ENCODE measurements at regions not wholly inside any gene's neighbourhood (a gene's known extent, or its start where the extent isn't known, plus 50 kb on each side); places are given as distances from the start of the nearest gene placed in this dataset.

DNA sequence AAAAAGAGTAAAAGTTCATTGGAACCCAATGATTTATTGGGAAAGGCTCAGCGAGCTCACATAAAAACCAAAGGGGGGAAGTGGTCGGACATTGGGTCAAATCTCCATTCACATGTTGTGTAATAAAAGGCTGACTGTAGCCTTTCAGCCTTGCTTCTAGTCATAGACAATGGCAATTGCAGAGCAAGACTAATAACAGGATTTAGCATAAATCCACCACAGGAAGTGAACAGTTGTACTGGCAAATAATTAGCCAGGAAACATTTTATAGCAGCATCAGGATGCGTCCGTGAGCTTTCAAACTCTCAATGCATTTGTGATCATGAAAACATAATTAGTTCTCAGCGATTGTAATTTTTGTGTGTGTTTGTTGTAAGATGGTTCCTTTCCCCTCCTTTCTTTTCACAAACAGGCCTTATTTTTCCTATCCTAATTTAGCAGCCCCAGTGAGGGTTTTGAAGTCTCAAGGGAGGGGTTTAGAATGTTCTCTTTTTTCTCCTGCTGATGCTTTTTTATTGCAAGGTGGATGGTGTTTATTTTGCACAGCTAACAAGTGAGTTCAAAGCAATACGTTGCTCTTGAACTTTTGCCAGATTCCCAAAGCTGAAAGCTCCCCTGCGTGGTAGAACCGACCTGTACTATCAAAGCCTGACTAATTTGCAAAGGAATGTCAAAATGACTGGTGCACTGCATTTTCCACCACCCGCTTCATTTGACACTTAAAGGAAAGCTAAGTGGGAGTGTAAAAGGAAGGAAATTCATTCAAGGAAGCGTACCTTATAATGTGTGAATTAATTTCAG is 105.6 kb downstream of the SPRY2 start:
- DNase-seq, result no peak

DNA sequence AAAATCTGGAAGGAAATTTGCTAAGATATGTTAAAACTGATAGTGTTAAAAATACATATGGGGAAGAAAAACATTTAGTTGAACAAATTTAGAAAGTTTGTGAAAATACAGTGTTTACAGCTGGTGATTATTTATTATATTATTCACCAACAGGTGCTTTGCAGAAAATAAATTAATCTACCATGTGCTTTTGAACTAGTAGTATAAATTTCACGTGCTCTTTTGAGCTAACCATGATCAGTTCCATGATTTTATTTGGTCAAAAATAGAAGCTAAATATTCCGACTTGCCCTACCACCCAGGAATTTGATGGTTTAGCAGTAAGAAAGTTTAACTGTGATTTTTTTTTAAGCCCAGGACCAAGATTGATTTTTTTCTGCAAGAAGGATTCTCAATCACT is 113.3 kb downstream of the SPRY2 start:
- DNase-seq, result no peak

DNA sequence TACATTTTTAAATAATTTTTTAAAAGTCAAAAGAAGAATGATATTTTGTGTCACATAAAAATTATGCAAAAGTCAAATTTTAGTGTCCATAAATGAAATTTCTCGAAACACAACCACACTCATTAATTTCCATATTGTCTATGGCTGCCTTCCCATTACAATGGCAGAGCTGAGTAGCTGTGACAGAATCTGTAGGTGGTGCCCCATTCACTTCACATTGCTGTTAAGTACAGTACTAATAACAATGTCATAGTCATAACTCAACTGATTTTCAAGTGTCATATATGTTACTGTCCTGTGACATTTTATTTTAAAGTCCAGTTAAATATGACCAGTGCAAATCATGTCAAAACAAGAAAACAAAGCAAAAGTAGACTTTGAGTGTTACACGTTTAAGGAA is 114.3 kb downstream of the SPRY2 start:
- DNase-seq, result no peak

DNA sequence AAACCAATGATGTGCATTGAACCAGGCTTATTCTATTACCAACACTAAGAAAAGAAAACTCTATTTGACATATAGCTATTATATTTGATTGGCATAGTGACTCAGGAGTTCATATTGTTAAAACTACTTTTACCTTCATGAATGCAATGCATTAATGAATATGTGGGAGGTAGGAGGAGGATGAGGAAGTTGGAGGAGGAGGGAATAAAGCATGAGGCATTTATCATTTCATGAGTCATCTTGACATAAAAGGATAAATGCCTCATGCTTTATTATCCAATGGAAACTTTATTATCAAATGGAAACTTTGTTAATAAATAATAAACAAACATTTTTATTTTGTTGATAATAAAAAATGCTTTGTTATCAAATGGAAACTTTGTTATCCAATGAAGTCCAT is 116.5 kb downstream of the SPRY2 start:
- DNase-seq, result no peak

DNA sequence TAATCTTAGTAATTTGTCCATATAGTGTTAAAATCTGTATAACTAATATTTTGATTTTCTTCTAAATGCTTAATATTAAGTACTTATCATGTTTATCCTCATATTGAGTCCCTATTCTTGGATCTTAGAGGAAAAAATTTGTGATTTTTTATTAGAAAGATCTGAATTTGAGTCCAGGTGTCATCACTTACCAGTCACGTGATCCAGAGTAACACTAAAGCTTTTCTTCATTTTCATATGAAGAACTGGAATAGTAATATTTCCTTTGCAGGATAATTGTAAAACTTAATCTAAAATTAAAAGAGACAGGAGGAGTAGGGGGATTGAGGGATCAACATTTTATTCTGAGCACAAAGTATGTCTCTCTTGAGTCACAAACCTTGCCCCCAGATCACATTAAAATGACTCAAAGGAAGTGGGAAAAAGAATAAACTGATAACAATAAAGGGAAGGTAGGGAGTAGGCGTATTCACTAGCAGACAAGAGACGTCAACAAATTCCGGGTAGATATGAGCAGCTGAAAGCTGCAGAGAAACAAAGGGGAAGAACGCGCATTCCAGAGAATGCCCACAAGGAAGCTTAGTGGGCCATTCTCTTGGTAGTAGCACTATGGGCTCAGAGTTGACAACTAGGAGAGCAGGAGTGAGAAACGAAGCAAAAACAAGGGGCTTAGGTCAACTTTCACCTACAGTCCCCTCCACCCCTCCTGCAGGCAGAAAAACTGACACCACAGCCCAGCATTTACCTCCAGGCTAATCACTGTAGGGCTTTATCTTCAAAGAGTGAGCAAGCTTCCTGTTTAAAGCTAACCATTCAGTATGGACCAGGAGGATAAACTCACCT is 123.1 kb downstream of the SPRY2 start:
- DNase-seq, result no peak

DNA sequence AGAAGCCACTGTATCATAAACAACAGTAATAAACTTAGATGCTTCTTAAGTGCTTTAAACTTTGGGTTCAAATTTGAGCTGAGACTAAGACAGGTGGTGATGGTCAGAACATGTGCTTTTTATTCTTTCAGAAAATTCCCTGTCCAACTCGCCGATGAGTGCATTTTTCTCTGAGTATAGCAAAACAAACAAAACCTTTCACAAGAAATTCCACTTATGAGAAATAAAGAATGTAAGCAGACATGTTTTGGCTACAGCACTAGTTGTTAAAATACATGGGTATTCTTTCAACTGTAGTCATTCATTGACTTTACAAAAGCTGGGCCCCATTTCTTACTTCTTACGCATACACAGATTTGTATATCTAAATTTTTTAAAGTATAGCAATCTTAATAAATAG is 125.6 kb downstream of the SPRY2 start:
- no peak for DNase-seq

DNA sequence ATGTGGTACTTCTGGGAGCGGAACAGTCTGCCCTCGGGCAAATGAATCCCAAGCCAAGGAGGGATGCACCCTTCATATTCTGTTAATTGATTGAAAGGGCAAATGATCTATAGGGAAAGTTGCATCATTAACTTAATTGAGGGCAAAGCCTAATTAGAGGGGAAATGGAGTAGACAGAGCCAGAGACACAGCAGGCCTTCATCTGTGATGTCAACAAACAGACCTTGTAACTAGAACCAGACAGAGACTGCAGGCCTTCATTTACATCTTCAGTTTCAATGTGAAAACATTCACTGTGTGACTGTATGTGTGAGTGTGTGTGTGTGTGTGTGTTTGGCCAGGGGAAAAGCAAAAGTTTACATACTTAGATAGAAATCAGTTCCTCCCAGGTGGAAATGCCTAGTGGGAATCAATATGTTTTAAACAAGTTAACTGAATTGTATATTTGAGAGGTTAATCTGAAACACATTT is 126.4 kb downstream of the SPRY2 start:
- no peak for DNase-seq

DNA sequence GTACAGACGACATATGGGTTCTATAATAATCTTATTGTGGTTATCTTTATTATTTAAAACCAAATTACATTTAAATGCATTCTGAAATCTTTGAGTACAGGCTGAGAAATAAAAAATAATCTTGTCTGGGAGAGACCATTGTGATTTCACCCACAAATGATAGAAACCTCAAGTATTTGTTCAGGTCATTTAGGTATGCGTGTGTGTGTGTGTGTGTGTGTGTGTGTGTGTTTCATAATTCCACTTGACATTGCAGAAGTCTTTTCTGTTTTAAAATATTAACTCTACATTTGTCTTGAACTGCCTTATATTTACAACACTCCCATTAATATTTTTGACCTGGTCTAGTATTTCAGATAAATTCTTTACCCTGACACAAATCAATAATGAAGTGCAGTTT is 126.9 kb downstream of the SPRY2 start:
- DNase-seq, result no peak

DNA sequence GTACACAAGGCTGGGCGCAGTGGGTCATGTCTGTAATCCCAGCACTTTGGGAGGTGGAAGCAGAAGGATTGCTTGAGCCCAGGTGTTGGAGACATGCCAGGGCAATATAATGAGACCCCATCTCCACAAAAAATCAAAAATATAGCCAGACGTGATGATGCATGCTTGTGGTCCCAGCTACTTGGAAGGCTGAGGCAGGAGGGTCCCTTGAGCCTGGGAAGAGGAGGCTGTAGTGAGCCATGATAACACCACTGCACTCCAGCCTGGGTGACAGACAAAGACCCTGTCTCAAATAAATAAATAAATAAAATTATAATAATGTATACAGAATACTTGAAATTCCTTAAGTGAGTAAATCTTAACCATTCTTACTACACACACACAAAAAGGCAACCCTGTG is 127.7 kb downstream of the SPRY2 start:
- DNase-seq, result no peak

DNA sequence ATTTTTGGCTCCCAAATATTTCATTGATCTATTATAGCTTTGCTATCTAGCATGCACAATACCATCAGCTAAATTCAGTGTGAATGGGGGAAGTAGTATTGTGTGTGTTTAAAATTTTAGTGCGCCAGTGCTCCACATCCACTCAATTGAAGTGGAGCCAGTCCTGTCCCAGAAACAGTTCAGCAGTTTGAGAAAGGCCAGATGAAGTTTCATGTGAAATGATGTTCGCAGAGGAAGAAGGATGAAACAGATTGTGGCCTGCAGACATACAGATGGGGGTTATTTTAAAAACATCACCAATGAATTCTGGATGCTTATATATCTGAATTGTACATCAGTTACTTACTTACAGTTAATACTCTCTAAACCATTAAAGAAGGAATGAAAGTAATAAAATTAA is 129.4 kb downstream of the SPRY2 start:
- DNase-seq, result no peak

DNA sequence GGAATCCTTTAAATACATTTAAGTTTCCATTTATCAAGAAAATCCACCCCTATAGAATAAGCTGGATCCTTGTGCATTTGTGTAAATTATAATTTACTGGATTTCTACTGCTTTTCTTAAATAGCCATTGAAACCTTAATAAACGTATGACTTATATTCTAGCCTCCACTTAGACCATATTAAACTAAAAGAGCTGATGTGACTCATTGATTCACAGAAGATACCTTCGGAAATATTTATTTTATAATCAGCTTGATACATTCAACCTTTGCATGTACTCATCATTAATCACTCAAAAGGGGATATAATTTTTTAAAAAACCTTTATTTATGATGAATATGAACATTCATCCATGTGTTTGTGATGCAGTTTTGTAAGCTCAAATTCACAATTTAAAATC is 136.3 kb downstream of the SPRY2 start:
- no peak for DNase-seq

DNA sequence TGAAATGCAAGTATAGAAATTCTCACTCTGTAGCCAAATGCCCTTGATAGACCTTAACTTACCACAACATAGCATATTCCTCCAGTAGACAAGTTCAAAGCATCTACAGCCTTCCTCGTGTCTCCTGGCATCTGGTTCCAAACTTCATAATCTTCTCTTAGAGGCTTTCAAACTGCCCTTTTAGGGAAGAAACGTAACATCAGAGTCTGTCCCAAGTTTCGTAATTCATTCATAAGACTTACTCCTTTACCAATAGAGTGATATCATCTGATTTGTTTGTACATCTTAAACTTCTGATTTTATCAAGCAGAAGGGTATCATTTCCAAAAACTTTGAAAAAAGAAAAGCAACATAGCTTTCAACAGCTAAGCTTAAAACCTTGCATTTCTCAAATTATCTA is 137.4 kb downstream of the SPRY2 start:
- DNase-seq, result no peak

DNA sequence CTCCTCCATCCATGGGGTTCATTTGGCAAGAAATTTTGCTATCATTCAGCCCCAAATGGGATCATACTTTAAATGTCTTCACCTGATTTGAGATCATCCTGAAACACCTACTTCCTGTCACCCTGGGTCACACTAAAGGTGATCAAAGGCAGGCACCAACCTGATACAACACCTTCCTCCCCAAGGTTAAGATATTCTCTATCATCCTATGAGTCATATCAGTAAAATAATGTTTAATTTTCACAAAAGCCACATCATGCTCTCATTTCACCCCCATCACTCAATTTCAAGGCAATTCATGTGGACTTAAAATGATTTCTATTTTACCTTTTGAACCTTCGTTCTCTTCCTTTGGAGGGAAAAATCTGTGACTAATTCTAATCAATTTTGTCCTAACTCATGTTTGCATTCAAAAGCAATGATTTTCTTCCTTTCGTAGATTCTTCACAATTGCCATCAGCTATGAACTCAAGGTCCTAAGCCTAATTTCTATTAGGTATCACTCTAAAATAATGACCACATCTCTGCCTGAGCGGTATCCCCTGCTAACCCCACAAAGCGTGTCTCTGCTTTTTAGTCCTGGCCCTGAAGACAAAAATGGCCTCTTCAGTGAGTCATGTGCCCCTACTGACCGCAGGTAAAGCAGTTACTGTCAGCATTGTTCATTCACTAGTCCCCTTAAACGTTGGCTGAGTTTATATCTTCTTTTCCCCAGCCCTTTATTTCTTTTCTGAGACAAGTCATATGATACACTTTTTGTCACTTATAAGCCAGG is 139.0 kb downstream of the SPRY2 start:
- DNase-seq, result no peak

DNA sequence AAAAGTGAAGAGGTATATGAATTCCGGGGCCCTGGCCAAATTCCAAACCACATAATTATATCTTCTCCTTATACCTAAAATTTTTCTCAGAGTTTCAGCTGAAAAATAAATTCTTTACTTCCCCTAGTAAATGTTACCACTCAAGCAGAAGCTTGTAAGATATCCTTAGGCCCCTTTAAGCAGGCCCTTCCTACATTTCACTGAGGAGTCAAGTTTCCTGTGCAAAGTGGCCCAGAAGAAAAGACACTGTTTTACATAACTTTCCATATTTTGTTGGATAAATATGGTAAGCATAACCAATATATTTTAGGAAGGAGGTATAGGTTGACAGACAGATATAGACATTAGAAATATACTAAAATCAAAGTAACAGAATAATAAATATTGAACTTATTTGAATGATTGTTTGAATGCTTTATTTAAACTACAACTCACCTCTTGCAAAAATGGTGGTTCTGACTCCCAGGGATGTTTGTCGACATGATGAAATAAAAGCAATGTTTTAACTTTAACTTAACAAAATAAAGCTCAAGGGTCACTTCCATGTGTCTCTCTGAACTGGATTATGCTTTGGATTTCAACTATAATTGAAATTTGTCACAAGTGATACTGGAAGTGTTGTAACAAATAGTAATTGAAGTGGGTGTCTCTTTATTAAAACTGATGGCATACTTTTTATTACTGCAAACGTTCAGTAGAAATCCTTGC is 141.2 kb downstream of the SPRY2 start:
- DNase-seq, result no peak

DNA sequence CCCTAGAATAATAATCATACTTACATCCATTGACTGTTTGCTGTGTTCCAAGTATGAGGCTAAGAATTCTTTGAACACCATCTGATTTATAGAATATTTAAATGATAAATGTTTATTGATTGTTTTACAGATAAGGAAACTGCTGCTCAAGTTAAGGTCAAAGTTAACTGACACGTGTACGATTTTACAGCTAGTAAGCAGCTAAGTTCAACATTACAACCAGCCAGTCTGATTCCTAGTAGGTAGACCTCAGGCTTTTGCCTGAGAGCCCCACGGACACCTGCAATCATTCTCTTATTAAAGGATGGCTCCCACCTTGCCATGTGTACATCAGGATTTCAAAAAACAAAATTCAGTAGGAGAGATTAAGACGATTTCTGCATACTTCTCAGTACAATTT is 141.9 kb downstream of the SPRY2 start:
- DNase-seq, result no peak

DNA sequence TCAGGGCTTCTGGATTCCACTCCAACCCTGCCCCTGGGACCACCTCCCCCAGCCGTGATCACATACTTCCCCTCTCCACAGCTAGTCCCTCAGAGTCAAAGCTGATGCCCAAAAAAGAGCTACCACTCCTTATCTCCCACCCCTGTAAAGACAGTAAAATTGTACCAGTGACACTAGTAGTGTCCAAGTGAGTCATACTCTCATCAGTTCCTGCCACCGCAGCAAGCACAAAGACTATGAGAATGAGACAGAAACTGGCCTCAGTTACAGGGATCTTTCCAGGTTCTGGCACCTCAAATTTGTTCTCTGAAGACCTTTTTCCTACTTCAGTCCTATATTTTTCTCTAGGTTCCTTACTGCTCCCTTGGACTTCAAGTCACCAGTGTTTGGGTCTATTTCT is 144.2 kb downstream of the SPRY2 start:
- DNase-seq, result no peak

DNA sequence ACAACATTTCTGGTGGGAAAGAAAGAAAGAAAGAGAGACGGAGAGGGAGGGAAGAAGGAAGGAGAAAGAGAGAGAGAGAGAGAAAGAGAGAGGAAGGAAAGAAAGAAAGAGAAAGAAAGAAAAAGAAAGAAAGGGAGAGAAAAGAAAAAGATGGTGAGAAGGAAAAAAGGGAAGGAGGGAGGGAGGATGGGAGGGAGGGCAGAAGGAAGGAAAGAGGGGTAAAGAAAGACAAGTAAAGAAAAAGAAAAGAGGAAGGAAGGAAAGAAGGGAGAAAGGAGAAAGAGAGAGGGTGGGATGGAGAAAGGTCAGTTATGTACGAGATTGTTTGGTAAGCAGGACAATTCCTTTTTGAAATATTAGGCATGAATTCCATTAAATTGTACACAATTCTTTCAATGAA is 145.3 kb downstream of the SPRY2 start:
- DNase-seq, result no peak

DNA sequence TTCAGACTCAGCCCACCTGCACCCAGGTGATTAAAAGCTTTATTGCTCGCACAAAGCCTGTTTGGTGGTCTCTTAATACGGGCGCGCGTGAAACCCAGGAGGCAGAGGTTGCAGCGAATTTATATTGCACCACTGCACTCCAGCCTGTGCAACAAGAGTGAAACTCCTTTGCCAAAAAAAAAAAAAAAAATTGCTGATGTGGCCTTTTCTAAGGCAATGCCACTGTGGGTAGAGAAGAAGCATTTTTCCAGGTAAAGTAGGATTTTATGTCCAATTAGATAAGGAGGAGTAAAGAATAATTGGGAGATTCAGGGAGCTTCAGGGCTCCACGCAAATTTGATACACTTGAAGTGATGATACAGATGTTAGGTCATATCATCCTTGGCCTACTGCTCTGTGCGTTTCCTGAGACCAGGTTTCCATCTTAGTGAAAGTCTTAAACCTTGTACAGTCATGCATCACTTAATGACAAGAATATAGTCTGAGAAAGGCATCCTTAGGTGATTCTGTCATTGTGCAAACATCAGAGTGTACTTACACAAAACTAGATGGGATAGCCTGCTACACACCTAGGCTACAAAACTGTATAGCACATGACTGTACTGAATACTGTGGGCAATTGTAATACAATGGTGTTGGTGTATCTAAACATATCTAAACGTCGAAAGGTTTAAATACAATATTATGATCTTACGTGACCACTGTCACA is 150.9 kb downstream of the SPRY2 start:
- DNase-seq, result no peak

DNA sequence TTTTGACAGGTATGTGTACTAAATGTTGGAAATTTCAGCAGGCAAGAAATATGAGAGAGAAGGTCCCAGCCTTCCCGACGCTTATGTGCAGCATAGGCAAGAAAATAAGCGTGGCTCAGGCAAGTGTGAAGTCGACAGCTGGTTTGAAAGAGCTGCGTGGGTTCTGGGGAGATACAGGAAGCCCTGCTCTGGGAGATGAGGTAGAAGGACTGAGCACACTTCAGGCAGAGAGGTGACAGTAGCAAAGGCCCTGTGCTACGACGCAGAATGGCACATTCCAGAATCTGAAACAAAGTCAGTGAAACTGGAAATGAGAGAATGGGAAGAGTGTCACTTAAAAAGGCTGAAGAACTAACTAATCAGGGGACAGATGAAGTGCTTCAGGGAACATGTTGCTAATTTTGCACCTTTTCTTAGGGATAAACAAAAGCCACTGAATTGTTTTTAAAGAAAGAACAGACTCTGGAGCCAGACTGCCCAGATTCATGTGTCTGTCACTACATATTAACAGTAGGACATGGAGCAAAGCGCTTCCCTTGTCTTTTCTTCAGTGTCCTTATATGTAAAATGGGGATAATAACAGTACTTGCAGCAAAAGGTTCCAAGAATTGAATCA is 160.1 kb downstream of the SPRY2 start:
- DNase-seq, result no peak

DNA sequence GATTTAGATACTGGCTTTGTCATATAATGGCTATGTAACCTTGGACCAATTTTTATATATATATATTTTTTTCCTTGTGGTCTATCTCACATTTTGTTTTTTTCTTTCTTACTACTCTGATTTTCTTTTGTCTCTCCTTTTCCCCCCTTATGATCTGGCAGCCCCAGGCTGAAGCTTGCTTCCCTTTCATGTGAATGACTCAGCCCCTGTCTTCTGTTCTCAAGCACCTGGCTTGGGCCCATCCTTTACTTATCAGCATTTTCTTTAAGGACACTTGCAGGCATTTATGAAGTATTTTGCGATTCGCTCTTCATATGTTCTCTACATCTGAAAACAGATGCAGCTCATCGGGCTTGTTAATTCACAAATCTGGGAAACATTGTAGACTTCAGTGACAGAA is 163.6 kb downstream of the SPRY2 start:
- no peak for DNase-seq

DNA sequence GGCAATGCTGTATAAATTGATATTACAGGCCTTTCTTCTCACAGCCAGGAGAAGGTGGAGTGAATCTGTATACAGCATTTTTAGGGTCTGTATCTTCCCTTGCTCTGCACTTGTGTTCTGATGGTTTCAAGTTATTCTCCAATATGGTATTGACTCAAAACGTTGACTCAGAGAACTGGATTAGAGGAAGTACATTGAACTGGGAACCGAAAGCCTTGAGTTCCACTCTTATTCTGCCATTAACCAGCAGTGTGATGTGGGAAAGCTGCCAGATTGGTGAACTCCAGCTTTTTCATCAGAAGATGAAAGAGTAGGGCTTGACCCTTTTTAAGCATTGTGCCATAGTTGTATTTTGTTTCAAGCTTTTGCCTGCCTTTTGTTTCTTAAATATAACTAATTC is 167.7 kb downstream of the SPRY2 start:
- no peak for DNase-seq

DNA sequence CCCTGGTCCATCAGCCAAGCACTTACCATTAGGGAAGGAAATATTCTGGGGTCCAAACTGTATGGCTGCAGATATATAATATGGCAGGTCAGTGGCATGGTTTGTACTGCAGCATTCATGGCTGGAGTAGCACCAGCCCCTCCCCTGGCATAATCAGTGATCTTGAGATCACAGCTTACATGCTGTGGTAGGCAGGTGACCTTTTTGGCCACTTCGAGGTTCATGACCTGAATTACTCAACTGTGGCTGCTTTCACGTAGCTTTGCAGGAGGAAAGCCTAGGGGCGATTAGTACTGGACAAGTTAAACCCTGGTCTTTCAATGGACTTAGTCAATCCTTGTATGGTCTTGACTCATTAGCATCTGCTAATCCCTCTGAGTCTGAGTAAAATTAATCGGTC is 169.8 kb downstream of the SPRY2 start:
- DNase-seq, result no peak
